ENCODE measurements at regions not wholly inside any gene's neighbourhood (a gene's known extent, or its start where the extent isn't known, plus 50 kb on each side); places are given as distances from the start of the nearest gene placed in this dataset.

GRCh38 chr4:177947607-177948006, 505.4 kb upstream of the AGA start:
- DNase-seq (ENCODE audit: unreplicated experiment): no peak
- Mint-ChIP-seq H3K4me1 (ENCODE audit: insufficient read depth, unreplicated experiment) (no peaks in the 10 kb centered on the region), H3K4me3 (ENCODE audit: unreplicated experiment) (no peak overlapping the region), H3K27ac (ENCODE audit: low read depth, unreplicated experiment) (no peak overlapping the region), H3K9me3 (ENCODE audit: unreplicated experiment) (no peaks in the 10 kb centered on the region), H3K27me3 (ENCODE audit: insufficient read depth, unreplicated experiment) (no peaks in the 10 kb centered on the region), H3K36me3 (ENCODE audit: insufficient read depth, unreplicated experiment) (no peaks in the 10 kb centered on the region)
- ChIA-PET POLR2A (interaction anchor here (0.7 kb wide), 1 partner anchor 21 kb away, joined by 3 read pairs; no protein-coding TSS in a partner anchor), CTCF (no interaction called here)
- no TSS peak for BruUV-seq (replicated peaks)
- TF ChIP-seq CTCF (IDR thresholded peaks at IDR 0.05; ENCODE audit: unreplicated experiment): no peak
- intact Hi-C loops (cut with micrococcal nuclease): no loop called here

GRCh38 chr4:177948853-177949252, 506.6 kb upstream of the AGA start:
- CTCF ChIA-PET: interaction anchor here (0.7 kb wide), 1 partner anchor 15 kb away, joined by 3 read pairs; no protein-coding TSS in a partner anchor
- Mint-ChIP-seq H3K9me3 (ENCODE audit: unreplicated experiment) (no peaks in the 10 kb centered on the region), H3K36me3 (ENCODE audit: insufficient read depth, unreplicated experiment) (no peaks in the 10 kb centered on the region), H3K27me3 (ENCODE audit: insufficient read depth, unreplicated experiment) (no peaks in the 10 kb centered on the region), H3K4me1 (ENCODE audit: insufficient read depth, unreplicated experiment) (no peaks in the 10 kb centered on the region), H3K4me3 (ENCODE audit: unreplicated experiment) (no peak overlapping the region), H3K27ac (ENCODE audit: low read depth, unreplicated experiment) (no peak overlapping the region)
- POLR2A ChIA-PET: no interaction called here
- TF ChIP-seq CTCF (IDR thresholded peaks at IDR 0.05; ENCODE audit: unreplicated experiment): no peak
- intact Hi-C loops (cut with micrococcal nuclease): no loop called here
- no peak for DNase-seq (ENCODE audit: unreplicated experiment)
- no TSS peak for BruUV-seq (replicated peaks)

GRCh38 chr4:177951026-177951425, 508.8 kb upstream of the AGA start:
- no peak for DNase-seq (ENCODE audit: unreplicated experiment)
- H3K4me1 Mint-ChIP-seq (ENCODE audit: insufficient read depth, unreplicated experiment): no peaks in the 10 kb centered on the region
- no peaks in the 10 kb centered on the region for H3K36me3 Mint-ChIP-seq (ENCODE audit: insufficient read depth, unreplicated experiment)
- BruUV-seq (replicated peaks): no TSS peak
- intact Hi-C loops (cut with micrococcal nuclease): no loop called here
- no peak overlapping the region for H3K27ac Mint-ChIP-seq (ENCODE audit: low read depth, unreplicated experiment)
- ChIA-PET CTCF (interaction anchor here (0.6 kb wide), 1 partner anchor 212 kb away, joined by 5 read pairs; no protein-coding TSS in a partner anchor), POLR2A (no interaction called here)
- no peak overlapping the region for H3K4me3 Mint-ChIP-seq (ENCODE audit: unreplicated experiment)
- no peak for TF ChIP-seq CTCF (IDR thresholded peaks at IDR 0.05; ENCODE audit: unreplicated experiment)
- H3K9me3 Mint-ChIP-seq (ENCODE audit: unreplicated experiment): no peaks in the 10 kb centered on the region
- no peaks in the 10 kb centered on the region for H3K27me3 Mint-ChIP-seq (ENCODE audit: insufficient read depth, unreplicated experiment)

GRCh38 chr4:177952723-177953122, 510.5 kb upstream of the AGA start:
- no peaks in the 10 kb centered on the region for H3K27me3 Mint-ChIP-seq (ENCODE audit: insufficient read depth, unreplicated experiment)
- CTCF ChIA-PET: no interaction called here
- H3K27ac Mint-ChIP-seq (ENCODE audit: low read depth, unreplicated experiment): no peak overlapping the region
- intact Hi-C loops (cut with micrococcal nuclease): no loop called here
- DNase-seq (ENCODE audit: unreplicated experiment): no peak
- BruUV-seq (replicated peaks): no TSS peak
- POLR2A ChIA-PET: no interaction called here
- no peak for TF ChIP-seq CTCF (IDR thresholded peaks at IDR 0.05; ENCODE audit: unreplicated experiment)
- H3K9me3 Mint-ChIP-seq (ENCODE audit: unreplicated experiment): no peaks in the 10 kb centered on the region
- H3K36me3 Mint-ChIP-seq (ENCODE audit: insufficient read depth, unreplicated experiment): no peaks in the 10 kb centered on the region
- no peak overlapping the region for H3K4me3 Mint-ChIP-seq (ENCODE audit: unreplicated experiment)
- H3K4me1 Mint-ChIP-seq (ENCODE audit: insufficient read depth, unreplicated experiment): no peaks in the 10 kb centered on the region
